NCI-H2029 (cell line): ENCODE measurements at regions not wholly inside any gene's neighbourhood (a gene's known extent, or its start where the extent isn't known, plus 50 kb on each side); places are given as distances from the start of the nearest gene placed in this dataset.

Experiments
- DNase-seq: peaks from one replicate; lab custom pipeline; 2025; lab: John Stamatoyannopoulos, UW

GRCh38 chr14:106812788-106813476 is 1286.5 kb downstream of the TMEM121 start:
- no peak for DNase-seq

GRCh38 chr14:106813477-106813823 is 1287.1 kb downstream of the TMEM121 start:
- no peak for DNase-seq

- no peak for DNase-seq
These were observed 1293.7 kb downstream of the TMEM121 start for GRCh38 chr14:106820119-106820518.

- DNase-seq, result no peak
These were observed 1294.7 kb downstream of the TMEM121 start for GRCh38 chr14:106821119-106821518.

- DNase-seq, result no peak
These were observed 1296.5 kb downstream of the TMEM121 start for GRCh38 chr14:106822905-106823304.

- DNase-seq, result no peak
These were observed 1297.2 kb downstream of the TMEM121 start for GRCh38 chr14:106823552-106823951.

- no peak for DNase-seq
These were observed 1300.5 kb downstream of the TMEM121 start for GRCh38 chr14:106826833-106827369.

- no peak for DNase-seq
These were observed 1304.9 kb downstream of the TMEM121 start for GRCh38 chr14:106831322-106831720.

GRCh38 chr14:106837870-106838269 is 1311.5 kb downstream of the TMEM121 start:
- DNase-seq, result peak; percentile 27

- DNase-seq, result no peak
These were observed 1312.8 kb downstream of the TMEM121 start for GRCh38 chr14:106838991-106839769.

GRCh38 chr14:106840258-106840657 is 1313.9 kb downstream of the TMEM121 start:
- DNase-seq, result no peak

GRCh38 chr14:106840991-106841390 is 1314.6 kb downstream of the TMEM121 start:
- no peak for DNase-seq

- no peak for DNase-seq
These were observed 1315.3 kb downstream of the TMEM121 start for GRCh38 chr14:106841701-106842100.

GRCh38 chr14:106842687-106843086 is 1316.3 kb downstream of the TMEM121 start:
- no peak for DNase-seq

GRCh38 chr14:106843386-106843785 is 1317.0 kb downstream of the TMEM121 start:
- no peak for DNase-seq

- DNase-seq, result peak; percentile 45
These were observed 1317.6 kb downstream of the TMEM121 start for GRCh38 chr14:106843951-106844483.

GRCh38 chr14:106844608-106845285 is 1318.4 kb downstream of the TMEM121 start:
- peak; percentile 19 for DNase-seq

- peak; percentile 34 for DNase-seq
These were observed 1319.1 kb downstream of the TMEM121 start for GRCh38 chr14:106845286-106846087.

- DNase-seq, result no peak
These were observed 1319.8 kb downstream of the TMEM121 start for GRCh38 chr14:106846218-106846617.

GRCh38 chr14:106848330-106849121 is 1322.1 kb downstream of the TMEM121 start:
- DNase-seq, result no peak
